ENCODE measurements at regions not wholly inside any gene's neighbourhood (a gene's known extent, or its start where the extent isn't known, plus 50 kb on each side); places are given as distances from the start of the nearest gene placed in this dataset.

DNA sequence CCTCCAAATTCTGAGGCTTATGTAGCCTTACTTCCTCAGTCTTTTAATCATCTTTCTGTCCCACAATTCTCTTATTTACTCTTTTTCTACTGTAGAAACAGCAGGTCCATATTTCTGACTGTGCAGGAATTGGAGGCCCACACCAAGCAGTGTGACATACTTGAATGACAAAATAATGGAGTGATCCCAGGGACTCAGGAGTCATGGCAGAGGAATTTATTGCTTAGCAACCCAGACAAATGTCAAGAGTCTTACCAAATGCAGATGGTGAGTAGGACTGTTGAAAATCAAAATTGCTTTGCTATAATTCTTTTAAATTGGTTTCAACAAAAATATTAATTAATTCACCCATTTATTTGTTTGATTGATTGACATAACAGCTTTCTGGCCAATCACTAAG, 59.9 kb downstream of the HTR1B start:
- DNase-seq, result no peak

DNA sequence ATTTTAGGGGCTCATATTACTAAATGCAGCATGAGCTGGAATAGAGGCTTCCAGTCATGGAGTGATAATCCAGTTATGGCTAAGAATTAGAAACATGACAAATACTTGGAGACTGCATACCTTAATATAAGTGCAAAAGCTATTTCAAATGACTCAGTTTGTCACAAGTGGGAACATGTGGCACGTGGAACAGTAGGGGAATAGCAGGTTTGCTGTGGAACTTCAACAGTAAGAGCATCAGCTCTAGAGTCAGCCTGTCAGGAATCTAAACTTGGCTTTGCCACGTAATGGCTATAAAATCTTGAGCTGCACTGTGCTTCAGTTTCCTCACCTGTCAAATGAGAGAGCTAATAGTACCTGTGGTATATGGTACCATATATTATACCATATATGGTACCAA, 62.1 kb downstream of the HTR1B start:
- no peak for DNase-seq

DNA sequence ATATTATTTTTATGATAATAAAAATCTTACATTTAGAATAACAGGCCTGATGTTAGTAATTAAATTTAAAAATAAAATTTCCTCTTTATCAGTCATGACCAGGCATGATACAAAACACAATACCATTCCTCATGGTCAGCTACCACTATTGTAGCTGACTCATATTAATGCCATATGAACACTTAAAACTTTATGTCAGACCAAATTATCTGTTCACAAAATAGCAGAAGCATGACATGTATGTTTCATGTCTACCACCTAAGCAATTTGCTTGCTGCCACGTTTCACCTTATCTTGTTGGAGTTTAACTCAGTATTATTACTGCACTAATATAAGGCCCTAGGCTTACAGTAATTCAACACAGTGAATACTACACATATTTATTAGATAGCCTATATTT, 65.7 kb downstream of the HTR1B start:
- no peak for DNase-seq

DNA sequence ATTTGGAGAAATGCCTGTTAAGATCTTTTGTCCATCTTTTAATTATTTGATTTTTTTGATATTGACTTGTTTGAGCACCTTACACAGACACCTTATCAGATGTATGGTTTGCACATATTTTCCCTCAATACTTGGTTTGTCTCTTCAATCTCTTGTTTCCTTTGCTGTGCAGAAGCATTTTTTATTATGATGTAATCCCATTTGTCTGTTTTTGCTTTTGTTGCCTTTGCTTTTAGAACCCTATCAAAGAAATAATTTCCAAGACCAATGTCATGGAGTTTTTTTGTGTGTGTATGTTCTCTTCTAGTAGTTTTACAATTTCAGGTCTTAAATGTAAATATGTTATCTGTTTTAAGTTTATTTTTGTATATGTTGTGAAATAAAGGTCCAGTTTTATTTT, 73.9 kb downstream of the HTR1B start:
- no peak for DNase-seq

DNA sequence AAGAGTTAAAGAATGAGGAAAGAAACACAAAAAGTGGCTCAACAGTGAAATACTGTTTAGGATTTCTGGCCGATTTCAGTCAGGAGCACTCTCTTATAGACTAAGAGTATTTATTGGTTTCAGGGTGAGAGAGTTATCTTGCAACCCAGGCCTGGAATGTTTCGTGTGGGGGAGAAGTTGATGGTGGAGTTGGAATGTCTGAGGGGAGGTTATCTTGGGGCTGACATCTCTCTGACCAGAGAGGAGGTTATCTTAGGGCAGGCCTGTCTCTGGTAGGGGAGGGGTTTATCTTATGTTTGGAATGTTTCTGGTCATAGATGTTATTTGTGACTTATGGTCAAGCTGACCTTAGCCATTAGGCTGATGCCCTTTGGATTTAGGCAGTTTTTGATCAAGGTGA, 80.3 kb downstream of the HTR1B start:
- DNase-seq, result no peak

DNA sequence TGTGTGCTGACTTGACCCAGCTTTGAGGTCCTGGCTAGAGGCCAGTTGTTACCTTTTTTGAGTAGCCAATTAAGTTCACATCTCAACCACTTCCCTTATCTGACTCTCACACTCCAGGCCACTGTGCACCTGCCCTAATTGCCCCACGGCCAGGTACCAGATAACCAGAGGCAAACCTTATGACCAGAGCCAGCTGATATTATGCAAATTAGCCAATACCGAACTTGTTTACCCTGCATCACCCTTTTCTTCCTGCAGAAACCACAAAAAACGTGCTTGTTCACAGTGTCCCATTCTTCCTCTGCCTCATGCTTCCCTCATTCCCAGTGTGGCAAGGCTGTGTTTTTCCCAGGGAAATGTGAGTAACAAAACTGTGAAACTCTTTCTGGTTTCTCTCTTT, 89.3 kb downstream of the HTR1B start:
- DNase-seq, result no peak

DNA sequence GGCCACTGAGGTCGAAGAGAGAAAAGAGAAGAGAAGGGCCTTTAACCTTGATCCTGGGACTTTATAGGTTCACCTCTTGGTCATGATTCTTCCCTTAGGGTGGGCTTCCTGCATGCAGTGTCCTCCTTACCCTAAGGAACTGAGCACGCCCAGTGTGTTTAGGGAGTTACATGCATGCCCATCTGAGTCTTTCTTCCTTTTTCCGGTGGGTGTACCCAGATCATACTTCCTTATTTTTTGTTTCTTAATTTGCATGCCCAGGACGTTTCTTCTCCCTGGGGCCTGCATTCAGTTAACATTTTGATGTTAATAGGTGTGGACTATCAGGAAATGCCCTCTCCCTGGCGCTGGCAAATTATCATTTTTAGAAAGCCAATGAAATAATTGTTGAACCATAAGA, 91.5 kb downstream of the HTR1B start:
- no peak for DNase-seq

DNA sequence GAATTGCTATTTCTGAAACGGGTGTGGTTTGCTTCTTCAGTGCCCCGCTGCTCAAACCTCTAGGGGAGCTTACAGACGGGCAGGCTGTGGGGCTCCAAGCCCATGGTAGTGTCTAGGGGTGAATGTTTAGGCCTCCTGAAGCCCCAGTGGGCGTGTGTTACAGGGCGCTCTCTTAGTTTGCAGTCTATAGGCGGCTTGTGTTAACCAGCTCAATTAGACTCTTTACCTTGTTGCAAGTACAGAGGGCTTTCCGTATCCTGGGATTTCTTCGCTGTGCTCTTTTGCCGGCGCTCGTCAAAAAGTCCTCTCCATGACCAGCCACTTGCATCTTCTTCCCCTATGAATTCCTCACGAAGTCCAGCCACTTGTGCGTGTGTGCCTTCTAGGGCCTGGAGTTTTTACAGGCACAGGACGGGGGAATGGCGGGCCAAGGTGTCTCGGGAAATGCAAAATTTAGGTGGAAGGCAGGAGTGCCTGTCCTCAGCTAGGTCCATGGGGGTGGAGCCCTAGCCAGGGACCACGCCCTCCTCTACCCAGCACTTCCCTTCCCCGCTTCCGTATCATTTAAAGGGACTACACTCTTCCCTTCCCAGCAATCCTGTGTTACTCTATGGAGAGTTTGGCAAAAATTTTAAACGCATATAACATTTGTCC, 94.5 kb downstream of the HTR1B start:
- no peak for DNase-seq

DNA sequence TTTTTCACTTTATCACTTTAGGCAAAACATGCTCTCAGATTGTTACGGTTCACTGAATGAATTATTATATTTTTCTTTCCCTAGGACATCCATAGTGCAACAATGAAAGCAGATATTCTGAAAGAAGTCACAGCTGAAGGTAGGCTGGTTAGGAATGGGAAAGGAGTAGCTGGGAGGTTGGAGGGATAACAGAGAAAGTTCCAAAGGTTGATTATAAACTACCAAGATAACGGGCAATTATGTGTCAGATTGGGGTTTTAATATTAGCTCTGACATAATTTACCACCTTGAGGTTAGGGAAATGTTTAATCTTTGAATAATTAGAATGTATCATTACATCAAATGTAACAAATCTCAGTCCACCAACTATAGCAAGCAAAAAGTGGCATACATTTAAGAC, 96.5 kb downstream of the HTR1B start:
- DNase-seq, result no peak

DNA sequence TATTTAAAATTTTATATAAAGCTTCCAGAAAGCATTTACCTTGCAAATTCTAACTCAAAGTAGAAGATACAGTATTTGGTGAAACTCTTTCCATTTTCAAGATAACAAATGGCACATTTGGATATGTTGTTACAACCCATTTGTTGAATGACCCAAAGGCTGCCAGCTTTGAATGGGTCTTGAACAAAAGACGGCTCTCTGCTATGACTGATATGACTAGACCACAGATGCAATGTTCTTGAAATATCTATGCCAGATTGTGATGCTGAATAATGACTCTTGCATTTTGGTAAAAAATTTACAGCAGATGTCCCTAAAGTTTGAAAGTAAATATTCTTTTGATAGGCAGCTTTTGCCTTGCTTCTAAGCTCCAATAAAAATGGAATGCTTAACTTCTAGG, 99.6 kb downstream of the HTR1B start:
- DNase-seq, result no peak

DNA sequence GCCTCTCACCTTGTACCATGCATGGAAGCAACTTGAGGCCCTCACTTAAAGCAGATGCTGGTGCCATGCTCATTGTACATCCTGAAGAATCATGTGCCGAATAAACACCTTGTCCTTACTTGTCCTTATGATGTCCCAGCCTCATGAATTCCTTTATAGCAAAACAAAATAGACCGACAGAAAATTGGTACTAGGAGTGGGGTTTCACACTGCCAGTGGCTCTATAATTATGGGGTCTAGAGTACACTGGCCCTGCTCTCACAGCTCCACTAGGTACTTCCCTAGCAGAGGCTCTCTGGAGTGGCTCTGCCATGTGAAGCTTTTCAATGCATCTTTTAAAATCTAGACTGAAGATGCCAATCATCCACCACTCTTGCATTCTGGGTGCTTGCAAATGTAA, 101.2 kb downstream of the HTR1B start:
- DNase-seq, result no peak

DNA sequence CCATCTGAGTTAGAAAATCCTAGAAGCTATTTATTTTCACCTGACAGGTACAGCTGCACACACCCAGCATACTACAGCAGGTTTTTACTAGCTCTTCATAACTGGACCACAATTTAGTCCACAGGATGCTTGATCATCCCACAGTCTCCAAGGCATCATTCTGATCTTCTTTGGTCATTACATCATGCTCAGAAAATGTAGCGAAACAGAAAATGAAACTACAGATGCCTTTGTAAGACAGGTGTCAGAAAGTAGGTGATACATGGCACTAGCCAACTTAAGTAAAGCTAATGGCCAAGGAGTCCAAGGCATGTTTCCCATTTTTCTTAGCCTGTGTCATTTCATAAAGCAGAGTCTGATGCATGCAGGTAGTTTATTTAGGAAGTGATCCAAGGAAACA, 102.3 kb downstream of the HTR1B start:
- DNase-seq, result no peak

DNA sequence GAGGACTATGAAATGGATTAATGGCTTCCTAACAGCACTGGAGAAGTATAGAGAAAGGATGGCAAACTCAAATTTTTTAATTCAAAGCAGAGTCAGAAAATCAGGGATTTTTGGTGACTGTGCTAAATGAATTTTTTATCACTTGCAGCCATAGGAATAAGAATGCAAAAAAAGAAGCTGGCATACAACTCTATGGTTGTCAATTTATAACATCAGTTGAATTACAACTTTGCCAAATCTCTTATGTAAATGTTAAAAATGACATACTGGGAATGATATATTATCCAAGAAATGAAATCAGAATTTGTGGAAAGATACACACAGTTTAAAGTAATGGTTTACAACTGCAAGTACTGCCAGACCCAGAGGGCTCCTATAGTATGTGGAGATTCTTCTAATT, 106.5 kb downstream of the HTR1B start:
- DNase-seq, result no peak

DNA sequence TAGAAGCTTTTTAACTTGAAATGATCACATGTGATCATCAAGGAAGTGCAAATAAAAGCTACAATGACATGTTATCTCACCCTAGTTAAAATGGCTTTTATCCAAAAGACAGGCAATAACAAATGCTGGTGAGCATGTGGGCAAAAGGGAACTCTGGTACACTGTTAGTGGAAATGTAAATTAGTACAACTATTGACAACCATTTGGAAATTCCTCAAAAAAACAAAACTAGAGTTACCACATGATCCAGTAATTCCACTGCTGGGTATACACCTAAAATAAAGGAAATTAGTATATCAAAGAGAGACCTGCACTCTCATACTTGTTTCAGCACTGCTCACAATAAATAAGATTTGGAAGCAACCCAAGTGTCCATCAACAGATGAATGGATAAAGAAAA, 108.7 kb downstream of the HTR1B start:
- DNase-seq, result no peak

DNA sequence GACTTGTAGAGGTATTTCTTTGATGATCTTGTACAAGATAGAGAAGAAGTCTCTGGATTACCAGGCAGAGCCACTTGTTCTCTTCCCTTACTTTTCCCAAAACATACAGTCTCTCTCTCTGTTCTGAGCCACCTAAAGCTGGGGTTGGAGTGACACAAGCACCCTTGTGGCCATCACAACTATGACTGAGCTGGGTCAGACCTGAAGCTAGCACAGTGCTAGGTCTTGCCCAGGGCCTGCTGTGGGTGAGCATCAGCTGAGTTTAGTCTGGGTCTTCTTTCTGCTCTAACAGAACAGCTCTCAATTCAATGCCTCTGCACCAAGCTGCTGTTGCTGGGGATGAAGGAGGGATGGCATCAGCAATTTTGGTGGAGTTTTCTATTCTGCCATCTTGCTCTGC, 110.2 kb downstream of the HTR1B start:
- DNase-seq, result no peak

DNA sequence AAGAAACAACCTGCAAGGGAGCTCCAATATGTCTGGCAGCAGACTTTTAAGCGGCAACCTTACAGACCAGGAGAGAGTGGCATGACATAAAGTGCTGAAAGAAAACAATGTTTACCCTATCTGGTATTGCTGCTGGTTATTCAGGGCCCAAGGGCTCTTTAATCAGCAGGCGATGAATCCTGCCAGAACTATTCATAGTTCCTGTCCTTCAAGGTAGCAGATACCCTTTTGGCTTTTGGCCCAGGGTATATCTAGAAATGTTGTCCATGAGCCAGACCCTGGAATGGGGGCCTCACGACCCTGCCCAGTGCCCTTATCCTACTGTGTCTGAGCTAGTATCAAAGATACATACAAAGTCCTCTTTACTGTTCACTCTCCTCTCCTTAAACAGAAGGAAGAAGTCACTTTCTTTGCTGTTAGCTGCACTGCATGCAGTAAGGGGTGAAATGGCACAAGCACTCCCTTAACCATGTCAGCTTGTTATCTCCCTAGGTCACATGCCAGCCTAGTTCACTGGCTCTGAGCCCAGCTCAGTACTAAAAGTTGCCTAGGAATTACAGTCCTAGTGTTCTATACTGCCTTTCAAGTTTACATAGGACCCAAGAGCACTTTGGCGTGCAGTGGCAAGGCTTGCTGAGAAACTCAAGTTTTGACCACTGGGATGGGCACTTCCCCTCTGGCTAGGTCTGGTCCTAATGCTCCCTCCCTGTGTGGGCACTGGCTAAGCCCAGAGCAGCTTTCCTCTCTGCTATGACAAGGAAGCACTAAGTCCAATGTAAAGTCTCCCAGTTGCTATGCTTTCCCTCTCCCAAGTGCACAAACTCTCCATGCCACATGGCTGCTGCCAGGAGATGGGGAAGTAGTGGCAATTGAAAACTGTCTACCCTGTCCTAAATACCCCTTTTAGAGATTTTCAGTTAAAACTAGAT, 122.0 kb downstream of the HTR1B start:
- no peak for DNase-seq

DNA sequence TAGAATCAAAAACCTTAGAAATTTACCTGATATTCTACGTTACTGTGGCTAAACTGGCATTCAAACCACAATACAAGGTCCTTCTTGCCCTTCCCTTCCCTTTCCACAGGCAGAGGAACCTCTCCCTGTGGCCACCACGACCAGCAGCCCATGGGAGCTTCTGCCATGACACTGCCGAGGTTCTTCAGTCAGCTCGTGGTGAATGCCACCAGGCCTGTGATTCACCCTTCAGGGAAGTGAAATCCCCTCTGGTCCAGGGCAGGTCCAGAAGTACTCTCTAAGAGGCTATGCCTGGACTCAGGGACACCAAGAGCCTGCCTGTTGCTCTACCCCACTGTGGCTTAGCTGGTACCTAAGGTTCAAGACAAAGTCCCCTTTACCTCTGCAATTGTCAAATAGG, 123.0 kb downstream of the HTR1B start:
- no peak for DNase-seq

DNA sequence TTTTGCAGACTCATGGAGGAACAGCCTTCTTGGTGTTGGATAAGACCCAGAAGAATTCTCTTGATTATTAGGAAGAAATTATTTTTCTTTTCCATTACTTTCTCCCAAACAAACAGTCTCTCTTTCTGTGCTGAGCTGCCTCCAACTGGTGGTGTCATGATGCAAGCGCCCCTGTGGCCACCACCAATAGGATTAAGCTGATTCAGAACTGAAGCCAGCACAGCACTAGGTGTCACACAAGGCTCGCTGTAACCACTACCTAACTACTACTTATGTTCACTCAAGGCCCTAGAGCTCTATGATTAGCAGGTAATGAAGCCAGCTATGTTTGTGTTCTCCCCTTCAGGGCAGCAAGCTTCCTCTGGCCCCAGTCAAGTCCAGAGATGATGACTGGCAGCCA, 123.4 kb downstream of the HTR1B start:
- DNase-seq, result no peak

DNA sequence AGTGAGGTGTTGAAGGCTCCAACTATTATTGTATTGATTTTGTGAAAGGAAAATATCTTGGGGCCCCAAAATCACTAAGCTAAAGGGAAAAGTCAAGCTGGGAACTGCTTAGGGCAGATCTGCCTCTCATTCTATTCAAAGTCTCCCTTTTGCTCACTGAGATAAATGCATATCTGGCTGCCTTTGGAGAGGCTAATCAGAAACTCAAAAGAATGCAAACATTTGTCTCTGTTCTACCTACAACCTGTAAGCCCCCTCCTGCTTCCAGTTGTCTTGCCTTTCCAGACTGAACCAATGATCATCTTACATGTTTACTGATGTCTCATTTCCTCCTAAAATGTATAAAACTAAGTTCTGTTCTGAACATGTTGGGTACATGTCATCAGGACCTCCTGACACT, 125.9 kb downstream of the HTR1B start:
- DNase-seq, result no peak

DNA sequence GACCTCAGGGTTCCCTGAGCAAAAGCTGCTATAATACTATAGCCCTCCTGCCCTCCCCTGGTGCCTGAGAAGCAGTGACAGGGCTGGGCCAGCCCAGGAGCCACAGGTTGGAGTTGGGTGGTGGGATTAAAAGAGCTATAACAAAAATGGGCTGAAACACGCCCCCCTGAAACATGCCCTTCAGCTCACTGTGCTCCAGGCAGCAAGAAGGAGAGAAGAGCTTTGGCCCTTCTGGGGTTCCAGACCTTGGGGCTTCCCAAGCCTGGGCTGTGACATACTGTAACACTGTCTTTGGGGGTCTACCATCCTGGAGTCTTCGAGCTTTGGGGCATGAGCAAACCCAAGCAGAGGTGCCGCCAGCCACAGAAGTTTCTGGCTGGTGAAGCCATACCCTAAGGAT, 129.2 kb downstream of the HTR1B start:
- no peak for DNase-seq

DNA sequence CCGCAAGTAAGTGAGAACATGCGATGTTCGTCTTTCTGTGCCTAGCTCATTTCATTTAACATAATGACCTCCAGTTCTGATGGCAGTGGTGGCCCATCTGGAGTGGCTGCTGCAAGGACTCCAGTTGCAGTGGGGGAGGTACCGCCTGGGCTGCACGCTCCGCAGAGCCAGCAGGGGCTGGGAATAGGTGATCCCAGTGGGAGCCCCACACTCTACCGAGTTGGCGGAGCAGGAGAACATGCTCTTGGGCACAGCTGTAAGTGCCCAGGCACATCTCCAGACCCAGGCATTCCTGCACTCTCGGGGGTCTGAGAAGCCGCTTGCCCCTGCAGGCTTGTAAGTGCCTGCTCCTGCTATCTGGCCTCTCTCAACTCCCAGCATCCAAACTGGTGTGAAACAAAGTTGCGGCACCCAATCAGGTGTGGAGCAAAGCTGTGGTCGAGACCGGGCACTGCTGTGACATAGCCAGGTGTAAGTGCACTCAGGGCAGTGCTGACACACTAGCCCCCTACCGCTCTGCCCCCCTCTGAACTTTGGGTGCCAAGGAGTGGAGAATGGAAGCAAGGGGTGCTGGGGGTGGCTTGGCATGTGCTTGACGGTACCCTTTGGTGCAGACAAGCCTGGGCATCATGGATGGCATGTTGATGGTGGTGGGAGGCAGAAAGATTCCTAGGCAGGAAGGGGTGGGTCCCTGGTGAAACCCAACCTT, 130.2 kb downstream of the HTR1B start:
- no peak for DNase-seq

DNA sequence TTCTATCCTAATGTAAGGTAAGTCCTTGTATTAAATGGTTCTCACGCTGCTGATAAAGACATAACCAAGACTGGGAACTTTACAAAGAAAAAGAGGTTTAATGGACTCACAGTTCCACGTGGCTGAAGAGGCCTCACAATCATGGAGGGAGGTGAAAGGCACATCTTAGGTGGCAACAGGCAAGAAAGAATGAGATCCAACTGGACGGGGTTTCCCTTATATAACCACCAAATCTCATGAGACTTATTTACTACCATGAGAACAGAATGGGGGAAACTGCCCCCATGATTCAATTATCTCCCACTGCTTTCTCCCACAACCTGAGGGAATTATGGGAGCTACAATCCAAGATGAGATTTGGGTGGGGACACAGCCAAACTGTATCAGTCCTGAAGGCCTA, 136.6 kb downstream of the HTR1B start:
- DNase-seq, result no peak

DNA sequence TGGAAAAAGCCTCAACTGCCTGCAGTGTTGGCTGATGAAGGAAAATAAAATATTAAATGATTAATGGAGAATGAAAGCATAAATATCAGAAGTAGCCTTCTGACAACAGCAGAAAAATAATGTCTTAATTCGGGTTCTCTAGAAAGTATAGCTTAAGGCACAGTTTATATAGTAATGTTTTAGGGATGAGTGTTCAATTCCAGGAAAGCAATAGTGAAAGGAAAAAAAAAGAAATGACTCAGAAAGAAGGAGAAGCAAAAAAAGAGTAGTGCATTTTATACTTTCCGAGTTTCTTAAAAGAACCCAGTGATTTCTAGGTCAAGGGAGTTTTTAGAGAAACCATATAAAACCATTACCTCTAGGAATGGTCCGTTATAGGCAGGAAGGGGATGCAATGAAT, 137.3 kb downstream of the HTR1B start:
- no peak for DNase-seq

DNA sequence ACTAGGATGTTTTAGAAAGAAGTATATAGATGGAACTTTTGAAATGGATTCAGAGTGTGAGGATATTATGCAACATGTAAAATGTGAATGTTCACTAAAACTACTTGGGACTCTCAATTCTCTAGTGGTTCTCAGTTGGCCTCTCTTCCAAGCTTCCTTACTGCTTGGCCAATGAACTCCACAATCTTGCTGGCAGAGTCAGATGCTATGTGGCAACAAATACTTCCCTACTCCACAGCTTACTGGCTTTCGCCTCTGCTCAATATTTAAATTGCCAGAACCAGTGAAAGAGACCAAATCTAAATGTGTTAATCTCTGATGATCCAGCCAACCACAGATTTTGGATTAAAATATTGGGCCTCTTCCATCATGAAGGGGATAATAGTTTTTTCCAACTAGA, 138.4 kb downstream of the HTR1B start:
- no peak for DNase-seq
